Lung (tissue), 11 donors: ENCODE measurements at regions not wholly inside any gene's neighbourhood (a gene's known extent, or its start where the extent isn't known, plus 50 kb on each side); places are given as distances from the start of the nearest gene placed in this dataset.

ENCODE experiments used
- ATAC-seq: fragments of 200-7000 bp; cut with Tn5 transposase; one replicate; pipeline ENCODE4 v1.9.1; 2020; ENCODE audit warnings: moderate number of reproducible peaks; ENCODE audit not compliant: insufficient read depth, low FRiP score
- DNase-seq, 3 donors: peaks; one replicate each; pipeline ENCODE4 v3.0.0-alpha.2; 2013 to 2017
- H3K27ac ChIP-seq, 2 donors: one replicate each; pipeline ENCODE4 v1.5.1; 2013; ENCODE audit warnings: mild to moderate bottlenecking in 2 of 2, moderate library complexity in 2 of 2, control low read depth in 1 of 2, inconsistent platforms in 1 of 2, low read depth in 1 of 2, low read length in 1 of 2
- H3K27me3 ChIP-seq, 3 donors: one replicate each; pipeline ENCODE4 v1.5.1; 2013; ENCODE audit warnings: low read length in 2 of 3; ENCODE audit not compliant: control insufficient read depth in 3 of 3, insufficient read depth in 3 of 3
- H3K36me3 ChIP-seq, 4 donors: one replicate each; pipeline ENCODE4 v1.5.1; 2013; ENCODE audit warnings: low read length in 4 of 4, mild to moderate bottlenecking in 1 of 4, moderate library complexity in 1 of 4; ENCODE audit not compliant: control insufficient read depth in 4 of 4, insufficient read depth in 4 of 4
- H3K4me1 ChIP-seq, 5 donors: one replicate each; pipeline ENCODE4 v1.5.1; 2013; ENCODE audit warnings: low read length in 5 of 5, mild to moderate bottlenecking in 2 of 5, moderate library complexity in 1 of 5; ENCODE audit not compliant: control insufficient read depth in 5 of 5, insufficient read depth in 5 of 5
- H3K4me3 ChIP-seq: one replicate; pipeline ENCODE4 v1.5.1; 2013; ENCODE audit warnings: mild to moderate bottlenecking, control low read depth, moderate library complexity
- H3K9ac ChIP-seq, 2 donors: one replicate each; pipeline ENCODE4 v1.5.1; 2013; ENCODE audit warnings: low read length in 2 of 2, control low read depth in 1 of 2; ENCODE audit not compliant: insufficient read depth in 1 of 2
- H3K9me3 ChIP-seq, 4 donors: one replicate each; pipeline ENCODE4 v1.5.1; 2013; ENCODE audit warnings: low read length in 3 of 4, mild to moderate bottlenecking in 1 of 4, moderate library complexity in 1 of 4; ENCODE audit not compliant: control insufficient read depth in 4 of 4, insufficient read depth in 3 of 4
- CTCF ChIP-seq: IDR thresholded peaks from 2 replicates; pipeline ENCODE4 v1.5.1; 2012; ENCODE audit warnings: mild to moderate bottlenecking; ENCODE audit errors: control extremely low read depth, extremely low read depth
- WGBS, 2 donors: extraction: QIAGEN DNeasy Blood & Tissue Kit; methylation state at CpG; one replicate each; pipeline ENCODE4 v1.1.7; 2013; 5-methylcytosine and 5-hydroxymethylcytosine counted together
- donor health status: control.
- donor health status: control.
- donor health status: Bipolar disorder and iron deficiency.
- donor health status: healthy.
- donor health status: DM: yes; HTN: yes; CAD: no.

GRCh38 chr7:142377567-142377966 lies 119.7 kb upstream of the PRSS58 start:
- no peaks in the 10 kb centered on the region for H3K36me3 ChIP-seq
- no peak overlapping the region for H3K27ac ChIP-seq
- DNase-seq (no peak), ATAC-seq (no peak)
- peaks cover 0 to 4% (median 0%) of the 10 kb centered on the region in 5 donors for H3K4me1 ChIP-seq
- no peak overlapping the region for H3K9ac ChIP-seq
- no peaks in the 10 kb centered on the region for H3K27me3 ChIP-seq
- peaks cover 0 to 2% (median 0%) of the 10 kb centered on the region in 4 donors for H3K9me3 ChIP-seq
- WGBS, 2 donors = 96 to 99% methylated on average over 2 of the region's 2 CpGs
- no peak for TF ChIP-seq CTCF
- H3K4me3 ChIP-seq = no peak overlapping the region

GRCh38 chr7:142376356-142376997 lies 118.6 kb upstream of the PRSS58 start:
- TF ChIP-seq CTCF = no peak
- H3K27ac ChIP-seq = no peak overlapping the region
- ATAC-seq = no peak
- no peaks in the 10 kb centered on the region for H3K36me3 ChIP-seq
- H3K4me1 ChIP-seq = peaks cover 0 to 4% (median 0%) of the 10 kb centered on the region in 5 donors
- H3K9me3 ChIP-seq = peaks cover 0 to 2% (median 0%) of the 10 kb centered on the region in 4 donors
- H3K9ac ChIP-seq = no peak overlapping the region
- no peak overlapping the region for H3K4me3 ChIP-seq
- no peaks in the 10 kb centered on the region for H3K27me3 ChIP-seq
- DNase-seq = no peak
- 26 to 48% methylated on average over 6 of the region's 6 CpGs for WGBS, 2 donors

GRCh38 chr7:142375710-142376313 lies 118.0 kb upstream of the PRSS58 start:
- Histone ChIP-seq H3K9me3 (peaks cover 0 to 1% (median 0%) of the 10 kb centered on the region in 4 donors), H3K9ac (no peak overlapping the region), H3K27me3 (no peaks in the 10 kb centered on the region), H3K4me1 (peaks cover 0 to 4% (median 0%) of the 10 kb centered on the region in 5 donors), H3K4me3 (no peak overlapping the region), H3K27ac (no peak overlapping the region), H3K36me3 (no peaks in the 10 kb centered on the region)
- ATAC-seq (peak; percentile 44), DNase-seq (peak in 1 of 3 donors; percentile 33)
- WGBS, 2 donors = 43 to 45% methylated on average over 4 of the region's 4 CpGs
- TF ChIP-seq CTCF = no peak
